NCI-H1092 (cell line): ENCODE measurements at regions not wholly inside any gene's neighbourhood (a gene's known extent, or its start where the extent isn't known, plus 50 kb on each side); places are given as distances from the start of the nearest gene placed in this dataset.

ENCODE experiments used
- DNase-seq: peaks from one replicate; lab custom pipeline; 2025; lab: John Stamatoyannopoulos, UW

DNA sequence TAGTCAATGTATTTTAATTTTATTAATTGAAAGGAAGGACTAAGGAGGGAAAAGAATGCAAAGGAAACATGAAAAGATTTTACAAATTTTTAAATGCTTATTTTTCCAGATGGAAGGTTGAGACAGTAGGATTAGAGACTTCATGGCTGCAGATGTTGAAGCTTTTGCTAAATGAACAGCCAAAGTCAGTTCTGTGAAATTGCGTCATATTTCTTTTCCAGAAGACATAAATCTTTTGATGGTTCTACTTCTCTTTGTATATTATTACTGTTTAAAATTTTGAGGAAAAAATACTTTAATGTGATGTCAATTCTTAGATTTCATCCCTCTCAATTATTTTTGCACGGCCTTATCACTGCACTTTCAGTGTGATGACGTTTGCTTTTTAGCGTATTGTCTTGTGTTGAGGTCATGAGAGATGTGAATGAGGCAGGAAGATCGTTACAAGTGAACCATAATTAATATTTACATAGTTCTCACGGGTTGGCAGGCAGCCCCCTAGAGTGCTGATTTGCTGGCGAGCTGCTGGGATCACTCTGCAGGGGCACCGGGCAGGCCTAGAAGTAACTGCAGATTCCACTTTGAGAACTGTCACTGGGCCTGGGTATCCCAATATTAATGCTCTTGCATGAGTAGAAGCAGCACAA is 158.1 kb downstream of the TBXT start:
- DNase-seq, result peak; percentile 18

DNA sequence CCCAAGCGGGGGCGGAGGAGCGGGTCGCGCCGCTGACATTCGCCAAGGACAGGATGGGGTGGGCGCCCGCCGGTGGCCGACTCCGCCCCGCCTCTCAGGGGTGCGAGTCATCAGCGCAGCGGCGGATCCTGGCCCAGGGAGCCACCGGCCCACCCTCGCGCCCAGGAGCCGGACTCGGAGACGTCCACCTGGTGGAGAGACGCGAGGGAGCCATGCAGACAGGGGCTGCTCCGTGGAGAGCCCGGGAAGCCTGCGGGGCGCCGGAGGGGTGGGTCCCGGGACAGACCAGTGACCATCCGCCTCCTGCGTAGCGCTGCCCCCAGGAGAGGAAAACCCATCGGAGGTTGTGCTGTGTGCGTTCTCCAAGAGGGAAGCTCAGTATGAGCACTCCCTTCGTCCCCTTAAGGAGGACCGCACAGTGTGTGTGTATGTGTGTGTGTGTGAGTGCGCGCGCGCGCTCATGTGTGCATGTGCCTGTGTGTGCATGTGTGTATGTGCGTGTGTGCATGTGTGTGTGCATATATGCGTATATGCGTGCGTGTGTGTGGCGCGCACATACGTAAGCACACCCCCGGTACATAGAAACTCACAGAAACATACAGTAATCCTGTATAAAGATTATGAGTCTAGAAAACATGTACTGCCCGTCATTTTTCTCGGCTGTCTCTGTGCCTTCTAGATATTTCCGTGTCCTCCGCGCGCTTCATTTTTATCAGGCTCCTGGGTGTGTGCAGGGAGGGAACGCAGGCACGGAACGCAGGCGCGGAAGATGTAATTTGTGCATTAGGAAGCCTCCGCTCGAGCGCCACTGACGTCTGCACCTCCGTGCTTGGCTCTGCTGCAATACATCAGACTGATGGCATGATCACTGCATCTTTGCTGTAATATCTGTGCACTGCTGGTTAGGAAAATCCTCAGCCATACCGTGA is 158.9 kb downstream of the TBXT start:
- peak; percentile 14 for DNase-seq

DNA sequence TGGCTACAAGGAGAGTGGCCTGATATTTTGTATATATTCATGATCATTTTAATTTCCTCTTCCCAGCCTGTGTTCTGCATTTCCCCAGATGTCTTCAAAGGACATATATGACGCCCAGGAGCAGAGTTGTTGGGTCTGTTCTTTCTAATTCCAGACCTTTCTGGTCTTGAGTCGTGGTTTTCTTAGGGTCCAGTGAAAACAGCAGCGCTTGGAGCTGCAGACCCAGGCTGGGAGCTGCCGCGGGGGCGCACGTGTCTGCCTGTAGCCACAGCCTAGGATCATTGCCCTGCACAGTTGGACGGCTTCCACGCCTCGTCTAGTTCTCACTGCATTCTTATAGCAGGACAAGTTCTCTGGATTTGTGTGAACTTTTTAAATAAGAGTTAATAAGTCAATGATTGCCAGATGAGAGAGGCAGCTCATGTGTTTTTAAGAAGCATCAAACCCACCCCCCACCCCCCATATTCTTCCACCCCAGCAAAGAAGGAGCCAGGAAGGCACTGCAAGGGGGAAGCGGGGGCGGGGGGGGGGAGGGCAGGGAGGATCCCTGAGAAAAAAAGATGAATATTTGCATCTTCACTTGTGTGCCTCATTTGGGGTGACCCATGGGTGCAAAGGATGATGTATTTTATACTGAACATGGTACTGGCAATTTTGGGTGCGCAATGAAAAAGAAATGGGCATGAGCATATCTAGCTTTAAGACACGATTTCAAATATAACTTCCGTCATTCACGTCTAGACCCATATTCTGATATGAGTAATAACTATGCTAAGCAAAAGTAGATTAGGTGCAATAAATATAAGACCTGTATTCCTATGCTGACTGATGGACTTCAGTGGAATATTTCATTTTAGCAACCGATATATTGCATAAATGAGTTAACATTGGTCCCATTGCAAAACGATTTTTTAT is 160.0 kb downstream of the TBXT start:
- no peak for DNase-seq

DNA sequence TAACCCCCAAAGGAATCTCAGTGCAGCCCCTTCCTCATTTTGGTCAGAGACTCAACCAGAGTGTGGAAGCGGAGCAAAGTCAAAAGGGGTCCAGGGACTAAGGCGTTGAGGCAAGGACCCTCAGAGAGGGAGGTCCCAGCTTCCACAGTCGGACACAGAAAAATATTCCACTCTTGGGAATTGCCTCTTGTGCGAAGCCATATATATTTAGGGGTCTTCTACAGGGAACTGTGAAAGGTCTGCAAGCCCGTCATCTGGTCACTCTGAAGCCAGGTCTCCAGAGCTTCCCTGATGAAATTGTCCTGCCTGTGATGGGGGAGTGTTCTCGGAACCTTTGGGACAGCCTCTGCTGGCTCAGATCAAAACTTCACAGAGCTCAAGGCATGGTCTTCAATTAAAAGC is 160.8 kb downstream of the TBXT start:
- no peak for DNase-seq

DNA sequence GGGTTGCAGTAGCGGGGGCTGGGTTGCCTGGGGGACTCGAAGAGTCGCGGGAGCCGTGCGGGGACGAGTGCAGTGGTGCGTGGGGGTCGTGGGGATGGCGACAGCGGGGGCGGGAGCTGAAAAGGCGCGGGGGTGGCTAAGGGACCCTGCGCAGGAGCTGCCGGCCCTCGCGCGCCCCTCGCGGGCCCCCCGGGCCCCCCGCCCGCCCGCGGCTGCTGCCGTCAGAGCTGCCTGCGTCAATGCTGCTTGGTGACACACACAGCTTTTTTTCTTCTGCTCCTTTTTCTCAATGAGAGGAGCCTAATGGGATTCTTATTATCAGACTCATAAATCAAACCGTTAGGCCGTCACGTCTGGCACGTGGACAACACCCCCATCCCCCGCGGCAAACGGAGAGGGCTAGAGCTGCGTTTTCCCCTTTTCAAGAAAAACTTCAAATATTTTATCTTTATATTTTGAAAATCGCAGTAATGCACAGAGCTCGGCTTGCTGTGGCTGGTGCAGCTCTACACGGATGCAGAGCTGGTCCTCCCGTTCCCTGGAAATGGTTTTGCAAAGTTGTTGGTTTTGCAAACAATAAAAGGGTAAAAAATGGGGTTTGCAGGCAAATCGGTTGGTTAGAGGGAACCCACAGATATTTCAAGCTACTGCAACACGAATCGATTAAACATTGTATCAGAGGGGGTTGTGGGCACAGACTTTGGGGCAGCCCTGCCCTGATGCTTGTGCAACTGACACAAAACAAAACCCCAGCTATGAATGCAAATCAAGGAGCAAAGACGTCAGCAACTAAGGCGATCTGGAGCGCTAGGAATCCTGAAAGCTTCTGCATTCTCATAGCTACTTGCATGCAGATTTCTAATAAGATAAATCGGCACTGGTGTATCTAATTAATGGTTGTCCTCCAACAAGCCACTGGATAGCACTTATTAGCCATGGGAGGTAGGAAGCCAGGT is 161.4 kb downstream of the TBXT start:
- peak; percentile 35 for DNase-seq

DNA sequence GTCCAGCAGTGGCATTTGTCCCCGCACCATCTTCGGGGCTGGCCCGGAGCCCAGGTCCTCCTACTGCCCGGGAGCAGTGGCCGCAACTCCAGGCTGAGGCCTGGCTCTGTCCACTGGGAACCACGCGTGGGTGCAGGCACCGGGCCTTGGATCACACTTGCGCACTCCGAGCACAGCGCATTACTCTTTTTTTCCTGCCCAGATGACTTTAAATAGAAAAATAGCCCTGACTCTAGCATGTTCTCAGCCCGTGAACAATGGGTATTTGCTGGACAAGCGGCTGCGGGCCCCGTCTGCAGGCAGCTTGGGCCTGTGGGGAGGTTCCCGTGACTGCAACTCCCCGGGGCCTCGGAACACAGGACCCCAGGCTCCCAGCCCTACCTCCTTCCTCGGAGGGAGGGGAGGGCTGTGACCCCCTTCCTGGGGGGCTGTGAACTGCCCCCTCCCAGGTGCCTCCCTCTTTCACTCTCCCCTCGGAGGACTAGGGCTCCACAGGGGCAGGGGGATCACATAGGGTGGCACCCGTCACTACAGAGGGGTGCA is 162.2 kb downstream of the TBXT start:
- no peak for DNase-seq

DNA sequence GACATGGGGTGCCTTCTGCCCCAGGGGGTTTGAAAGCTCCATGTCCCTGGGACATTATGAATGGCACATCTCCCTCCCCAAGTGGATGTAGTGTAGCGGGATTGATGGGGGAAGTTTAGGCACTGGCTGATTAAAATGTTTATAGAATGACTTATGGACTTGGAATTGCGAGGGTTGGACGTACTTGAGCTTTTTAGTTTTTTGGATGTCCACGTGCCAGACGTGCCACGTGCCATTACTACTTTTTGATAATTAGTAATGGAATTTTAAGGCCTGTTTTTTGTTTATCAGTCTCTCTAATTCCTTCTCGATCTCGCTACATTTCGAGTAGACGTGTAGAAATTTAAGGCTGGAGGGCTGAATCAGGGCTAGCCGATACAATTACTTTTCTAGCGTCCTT is 162.8 kb downstream of the TBXT start:
- no peak for DNase-seq

DNA sequence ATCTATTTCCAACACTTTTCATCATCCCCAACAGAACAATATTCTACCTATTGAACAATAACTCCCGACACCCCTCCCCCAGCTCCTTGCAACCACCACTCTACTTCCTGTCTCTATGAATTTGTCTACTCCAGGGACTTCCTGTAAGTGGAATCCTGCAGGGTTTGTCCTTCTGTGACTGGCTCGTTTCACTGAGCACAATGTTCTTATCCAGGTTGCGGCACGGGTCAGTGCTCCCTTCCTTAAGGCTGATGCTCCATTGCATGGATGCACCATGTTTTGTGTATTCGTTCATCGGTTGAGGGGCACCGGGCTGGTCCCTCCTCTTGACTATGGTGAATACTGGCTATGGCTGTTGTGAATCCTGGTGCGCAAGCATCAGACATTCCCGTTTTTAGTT is 163.2 kb downstream of the TBXT start:
- no peak for DNase-seq

DNA sequence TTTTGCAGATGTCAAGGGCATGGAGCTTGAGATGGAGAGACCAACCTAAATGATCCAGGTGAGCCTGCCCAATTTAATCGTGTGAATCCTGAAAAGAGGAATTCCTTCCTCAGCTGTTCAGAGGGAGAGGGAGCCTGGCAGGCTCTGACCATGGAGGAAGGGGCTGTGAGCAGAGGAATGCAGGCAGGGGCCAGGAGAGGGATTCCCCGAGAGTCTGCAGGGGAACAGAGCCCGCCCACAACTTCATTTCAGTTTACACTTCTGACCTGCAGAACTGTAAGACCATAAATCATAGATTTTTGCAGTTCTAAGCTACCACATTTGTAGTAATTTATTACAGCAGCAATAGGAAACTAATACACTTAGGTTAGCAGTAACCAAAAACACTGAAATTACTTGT is 164.1 kb downstream of the TBXT start:
- DNase-seq, result no peak

DNA sequence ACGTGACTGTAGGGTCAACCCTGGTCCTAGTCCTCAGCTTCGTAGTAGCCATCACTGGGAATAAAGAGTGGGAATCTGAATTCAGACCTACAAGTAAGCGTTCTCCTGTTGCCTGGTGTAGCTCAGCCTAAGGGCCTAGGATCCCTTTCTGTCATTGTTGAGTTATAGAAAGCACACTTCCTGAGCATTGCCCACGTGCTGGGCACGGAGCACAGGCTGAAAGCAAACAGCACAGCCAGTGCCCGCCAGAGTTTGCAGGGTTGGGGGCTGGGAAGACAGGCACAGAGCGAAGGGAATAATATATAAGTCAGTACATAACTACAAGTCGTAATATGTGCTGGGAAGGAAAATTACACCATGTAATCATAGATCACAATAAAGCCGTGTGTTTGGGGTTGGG is 166.3 kb downstream of the TBXT start:
- DNase-seq, result no peak

DNA sequence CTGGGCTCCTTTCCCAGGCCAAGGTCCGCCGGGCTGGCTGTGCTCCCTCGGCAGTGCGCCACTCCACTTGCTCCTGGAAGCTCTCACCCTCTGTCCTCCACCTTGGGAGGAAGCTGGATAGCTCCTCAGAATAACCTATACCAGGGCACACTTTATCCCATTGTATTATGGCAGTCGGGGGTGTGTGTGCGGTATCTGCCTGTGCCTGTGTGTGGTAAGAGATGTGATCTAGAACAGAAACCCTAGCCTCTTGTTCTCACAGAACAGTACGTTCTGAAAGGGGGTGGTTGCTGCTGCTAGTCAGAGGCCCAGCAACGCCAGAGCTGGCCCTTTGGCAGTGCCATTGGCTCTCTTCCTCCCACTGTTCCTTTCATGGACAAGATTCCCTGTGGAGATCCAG is 168.4 kb downstream of the TBXT start:
- DNase-seq, result no peak

DNA sequence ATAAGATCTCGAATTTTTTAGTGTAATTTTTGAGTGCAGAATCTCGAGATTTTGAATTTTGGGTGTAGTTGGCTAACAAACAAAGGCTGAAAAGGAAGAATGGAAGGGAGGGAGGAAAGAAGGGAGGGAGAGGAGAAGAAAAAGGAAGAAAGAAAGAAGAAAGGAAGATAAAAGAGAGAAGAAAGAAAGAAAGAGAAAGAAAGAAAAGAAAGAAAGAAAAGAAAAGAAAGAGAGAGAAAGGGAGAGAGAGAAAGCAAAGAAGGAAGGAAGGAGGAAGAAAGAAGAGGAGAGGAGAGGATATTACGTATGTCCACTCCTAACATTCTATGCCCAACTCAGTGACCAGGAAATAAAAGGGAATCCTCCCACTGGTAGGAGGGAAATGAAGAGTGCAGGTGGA is 169.6 kb downstream of the TBXT start:
- no peak for DNase-seq

DNA sequence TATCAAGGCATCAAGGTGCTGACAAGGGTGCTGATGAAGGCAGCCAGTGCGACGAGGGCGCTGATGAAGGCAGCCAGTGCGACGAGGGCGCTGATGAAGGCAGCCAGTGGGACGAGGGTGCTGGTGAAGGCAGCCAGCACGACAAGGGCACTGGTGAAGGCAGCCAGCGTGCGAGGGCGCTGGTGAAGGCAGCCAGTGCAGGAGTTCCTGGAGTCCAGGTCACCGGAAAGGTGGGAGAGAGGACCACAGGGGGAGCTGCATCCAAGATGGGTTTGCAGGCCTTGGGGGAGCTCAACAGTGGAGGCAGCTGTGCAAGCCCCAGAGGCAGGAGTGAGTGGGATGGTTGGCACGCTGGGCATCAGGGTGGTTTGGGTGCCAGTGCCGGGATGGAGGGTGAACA is 176.3 kb downstream of the TBXT start:
- DNase-seq, result no peak

DNA sequence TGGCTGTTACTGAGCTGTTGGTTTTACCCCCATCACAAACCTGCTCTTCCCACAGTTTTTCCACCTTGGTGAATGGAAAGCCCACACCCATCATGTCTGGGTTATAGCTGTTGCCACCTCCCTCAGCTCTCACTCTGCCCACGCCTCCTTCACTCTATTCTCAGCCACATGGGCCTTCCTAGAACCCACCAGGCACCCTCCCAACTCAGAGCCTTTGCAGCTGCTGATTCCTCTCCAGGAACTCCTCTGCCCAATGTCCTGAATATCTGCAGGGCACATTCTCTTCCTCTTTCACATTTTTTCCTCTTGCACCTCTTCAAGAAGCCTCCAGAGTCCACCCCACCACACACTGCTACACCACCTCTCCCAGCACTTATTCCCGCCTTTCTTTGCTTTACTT is 177.4 kb downstream of the TBXT start:
- no peak for DNase-seq

DNA sequence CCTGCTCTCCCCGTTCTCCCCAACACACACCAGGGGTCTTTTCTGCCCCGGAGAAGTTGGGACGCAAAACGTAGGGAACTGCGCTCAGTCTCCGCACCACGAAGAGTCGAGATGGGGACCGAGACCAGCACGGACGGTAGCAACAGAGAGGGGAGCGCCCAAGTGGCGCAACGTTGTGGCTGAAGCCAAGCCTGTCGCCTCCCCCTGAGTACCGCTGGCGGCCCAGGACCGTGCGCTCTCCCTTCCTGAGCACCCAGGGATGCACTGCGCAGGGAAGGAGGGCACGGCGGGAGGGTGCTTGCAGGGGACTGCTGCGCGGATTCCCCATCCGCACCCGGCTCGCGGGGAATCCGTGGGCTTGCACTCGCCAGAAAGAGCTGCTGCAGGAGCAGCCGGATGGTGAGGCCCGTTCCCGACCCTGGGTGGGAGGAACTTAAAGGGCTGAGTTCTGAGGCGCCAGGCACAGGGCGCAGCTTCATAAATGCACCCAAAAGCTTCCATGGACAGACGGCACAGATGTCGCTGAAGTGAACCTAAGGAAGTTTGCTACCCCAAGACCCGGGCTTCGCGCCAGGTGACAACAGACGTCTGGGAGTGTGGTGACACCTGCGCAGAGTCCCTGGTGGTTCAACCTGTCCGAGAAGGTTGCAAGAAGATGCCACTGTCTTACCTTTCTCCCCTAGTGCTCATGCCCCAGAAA is 178.7 kb downstream of the TBXT start:
- no peak for DNase-seq

DNA sequence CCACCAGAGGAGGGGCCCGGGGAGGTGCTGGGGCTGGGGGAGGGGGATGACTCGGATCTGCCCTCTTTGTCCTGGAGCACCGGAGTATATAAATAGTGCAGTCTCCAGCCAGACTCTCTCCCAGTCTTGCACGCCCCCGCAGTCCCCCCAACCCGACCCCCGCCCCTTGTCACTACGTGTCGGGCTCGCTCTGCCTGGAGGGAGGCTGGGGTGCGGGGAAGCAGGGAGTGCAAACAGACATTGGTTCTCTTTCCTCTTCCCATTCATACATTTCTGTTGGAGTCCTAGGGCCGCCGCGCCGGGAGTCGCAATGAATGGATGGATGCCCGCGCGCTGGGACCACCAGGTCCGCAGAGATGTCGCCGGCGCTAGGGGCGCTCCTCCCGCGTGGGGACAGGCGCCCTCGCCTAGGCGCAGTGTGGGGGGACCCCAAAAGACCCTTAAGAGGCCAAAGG is 179.3 kb downstream of the TBXT start:
- no peak for DNase-seq

DNA sequence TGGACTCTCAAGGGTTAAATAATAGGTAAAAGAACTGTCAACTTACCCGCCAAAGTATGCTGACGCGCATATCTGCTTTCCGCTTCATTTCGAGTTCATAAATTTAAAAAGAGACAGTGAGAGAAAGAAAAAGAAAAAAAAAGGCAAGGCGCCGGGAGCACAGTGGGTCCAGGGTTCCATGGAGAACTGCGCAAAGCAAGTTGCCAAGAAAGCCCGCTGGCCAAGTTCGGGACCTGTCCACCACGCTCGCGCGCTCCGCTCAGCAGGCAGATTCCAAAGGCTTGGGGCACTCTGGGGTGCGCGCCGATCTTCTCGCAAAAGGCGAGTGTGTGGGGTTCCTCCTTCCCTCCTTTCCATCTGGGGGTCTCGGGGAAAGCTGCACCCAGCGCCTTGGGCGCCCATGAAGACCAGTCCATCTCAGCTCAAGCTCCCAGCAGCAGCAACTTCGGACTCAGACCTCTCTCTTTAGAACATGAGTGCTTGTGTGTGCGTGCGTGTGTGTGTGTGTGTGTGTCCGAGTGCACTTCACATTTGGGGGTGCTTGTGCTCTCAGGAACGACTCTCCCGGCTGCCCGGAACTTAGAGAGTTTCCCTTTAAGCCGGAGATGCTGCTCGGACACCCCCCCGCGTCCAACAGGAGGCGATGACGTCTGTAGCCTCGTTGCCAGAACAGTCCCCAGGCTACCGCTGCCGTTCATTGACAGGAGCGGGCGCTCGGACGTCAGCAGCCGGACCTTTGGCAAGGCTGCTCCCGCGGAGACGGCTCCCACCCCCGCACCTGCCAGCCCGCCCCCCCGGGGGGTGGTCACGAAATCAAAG is 180.0 kb downstream of the TBXT start:
- DNase-seq, result peak; percentile 9

DNA sequence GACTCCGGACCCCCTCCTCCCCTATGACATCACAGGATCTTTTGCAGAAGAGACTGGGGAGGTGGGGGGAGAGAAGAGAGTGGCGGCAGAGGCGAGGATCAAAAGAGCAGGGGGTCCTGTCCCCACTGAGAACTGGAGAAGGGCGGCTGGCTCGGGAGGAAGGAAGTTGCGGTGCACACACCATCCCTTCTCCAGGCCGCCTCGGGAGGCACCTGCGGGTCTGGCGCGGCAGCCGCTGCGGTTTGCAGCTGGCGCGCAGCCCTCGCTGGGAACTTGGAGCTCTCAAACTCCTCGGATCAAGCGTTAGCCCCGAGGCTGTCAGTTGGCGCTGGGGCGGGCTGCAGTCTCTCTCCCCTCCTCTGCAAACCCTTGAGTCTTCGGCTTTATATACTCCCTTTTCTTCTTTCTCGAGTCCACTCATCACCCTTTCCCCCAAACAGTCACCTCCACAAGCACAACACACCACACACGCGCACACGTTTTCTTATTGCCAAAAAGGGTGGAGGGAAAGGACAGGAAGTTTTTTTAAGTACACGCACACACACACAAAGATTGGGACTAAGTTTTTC is 180.7 kb downstream of the TBXT start:
- DNase-seq, result no peak

DNA sequence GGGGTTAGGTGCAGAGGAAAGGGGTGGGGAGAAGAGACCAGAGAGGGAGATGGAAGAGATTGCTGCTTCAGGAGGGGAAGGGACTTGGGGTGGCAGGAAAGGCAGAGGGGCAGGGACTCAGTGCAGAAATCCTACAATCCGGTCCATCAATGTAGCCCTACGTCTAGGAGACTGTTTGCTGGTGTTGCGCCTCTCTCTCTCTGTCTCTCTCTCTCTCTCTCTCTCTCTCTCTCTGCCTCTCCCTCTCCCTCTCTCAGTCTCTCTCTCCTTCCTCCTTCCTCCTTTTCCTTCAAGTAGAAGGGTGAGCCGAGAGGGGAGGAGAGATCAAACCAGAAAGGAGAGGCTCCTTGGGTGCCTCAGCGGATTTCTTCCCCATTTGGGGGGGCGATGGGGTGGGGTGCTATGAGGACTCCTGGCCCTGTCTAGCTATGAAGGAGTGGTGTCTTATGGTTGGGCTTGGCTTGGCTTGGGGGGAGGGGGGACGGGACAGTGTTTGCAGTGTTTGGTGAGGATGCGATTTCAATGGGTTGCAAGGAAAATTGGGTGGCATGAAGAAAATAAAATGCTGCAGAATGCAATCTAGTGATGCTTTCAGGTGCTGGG is 181.2 kb downstream of the TBXT start:
- no peak for DNase-seq
